ENCODE measurements at regions not wholly inside any gene's neighbourhood (a gene's known extent, or its start where the extent isn't known, plus 50 kb on each side); places are given as distances from the start of the nearest gene placed in this dataset.

- Histone ChIP-seq H3K9me2 (replicated peaks; ENCODE audit: insufficient read depth, low read length) (no peaks in the 10 kb centered on the region; the same call in 1 of the 2 replicates), H3K9ac (ENCODE audit: low read length) (no peak overlapping the region), H3K4me2 (ENCODE audit: low read depth, low read length, poor library complexity, severe bottlenecking) (no peak overlapping the region), H3K27ac (ENCODE audit: low read depth, low read length) (no peak overlapping the region), H3K27me3 (ENCODE audit: low read length) (no peaks in the 10 kb centered on the region), H3F3A (ENCODE audit: insufficient read depth) (no peaks in the 10 kb centered on the region), H3K4me3 (ENCODE audit: insufficient read depth, low read length, poor library complexity, severe bottlenecking) (no peak overlapping the region), H4K20me1 (ENCODE audit: low read depth, low read length) (no peaks in the 10 kb centered on the region), H3K36me3 (ENCODE audit: low read length) (no peaks in the 10 kb centered on the region), H2AFZ (ENCODE audit: low read depth, low read length, severe bottlenecking) (no peak overlapping the region), H3K79me2 (ENCODE audit: insufficient read depth, low read length) (no peaks in the 10 kb centered on the region), H3K9me3 (ENCODE audit: insufficient read depth, low read length) (no peaks in the 10 kb centered on the region)
- TF ChIP-seq, protein P1, sequence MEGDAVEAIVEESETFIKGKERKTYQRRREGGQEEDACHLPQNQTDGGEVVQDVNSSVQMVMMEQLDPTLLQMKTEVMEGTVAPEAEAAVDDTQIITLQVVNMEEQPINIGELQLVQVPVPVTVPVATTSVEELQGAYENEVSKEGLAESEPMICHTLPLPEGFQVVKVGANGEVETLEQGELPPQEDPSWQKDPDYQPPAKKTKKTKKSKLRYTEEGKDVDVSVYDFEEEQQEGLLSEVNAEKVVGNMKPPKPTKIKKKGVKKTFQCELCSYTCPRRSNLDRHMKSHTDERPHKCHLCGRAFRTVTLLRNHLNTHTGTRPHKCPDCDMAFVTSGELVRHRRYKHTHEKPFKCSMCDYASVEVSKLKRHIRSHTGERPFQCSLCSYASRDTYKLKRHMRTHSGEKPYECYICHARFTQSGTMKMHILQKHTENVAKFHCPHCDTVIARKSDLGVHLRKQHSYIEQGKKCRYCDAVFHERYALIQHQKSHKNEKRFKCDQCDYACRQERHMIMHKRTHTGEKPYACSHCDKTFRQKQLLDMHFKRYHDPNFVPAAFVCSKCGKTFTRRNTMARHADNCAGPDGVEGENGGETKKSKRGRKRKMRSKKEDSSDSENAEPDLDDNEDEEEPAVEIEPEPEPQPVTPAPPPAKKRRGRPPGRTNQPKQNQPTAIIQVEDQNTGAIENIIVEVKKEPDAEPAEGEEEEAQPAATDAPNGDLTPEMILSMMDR (IDR thresholded peaks at IDR 0.05; ENCODE audit: insufficient read depth, low read length, poor library complexity, severe bottlenecking) = no peak
- TF ChIP-seq EZH2phosphoT487 (conservative IDR thresholded peaks at IDR 0.05; ENCODE audit: low read length) = no peak
Observed at GRCh38 chr9:7394002-7394774, 405.4 kb downstream of the DMAC1 start.

GRCh38 chr9:7392148-7392547, 407.4 kb downstream of the DMAC1 start:
- no peak for TF ChIP-seq EZH2phosphoT487 (conservative IDR thresholded peaks at IDR 0.05; ENCODE audit: low read length)
- TF ChIP-seq, protein P1 (IDR thresholded peaks at IDR 0.05; ENCODE audit: insufficient read depth, low read length, poor library complexity, severe bottlenecking) = no peak
- Histone ChIP-seq H3K36me3 (ENCODE audit: low read length) (no peaks in the 10 kb centered on the region), H2AFZ (ENCODE audit: low read depth, low read length, severe bottlenecking) (no peak overlapping the region), H3K4me3 (ENCODE audit: insufficient read depth, low read length, poor library complexity, severe bottlenecking) (no peak overlapping the region), H3K9me2 (replicated peaks; ENCODE audit: insufficient read depth, low read length) (no peaks in the 10 kb centered on the region; the same call in 1 of the 2 replicates), H3K27me3 (ENCODE audit: low read length) (no peaks in the 10 kb centered on the region), H3K27ac (ENCODE audit: low read depth, low read length) (no peak overlapping the region), H3K4me2 (ENCODE audit: low read depth, low read length, poor library complexity, severe bottlenecking) (no peak overlapping the region), H3K9ac (ENCODE audit: low read length) (no peak overlapping the region), H3F3A (ENCODE audit: insufficient read depth) (no peaks in the 10 kb centered on the region), H4K20me1 (ENCODE audit: low read depth, low read length) (no peaks in the 10 kb centered on the region), H3K9me3 (ENCODE audit: insufficient read depth, low read length) (no peaks in the 10 kb centered on the region), H3K79me2 (ENCODE audit: insufficient read depth, low read length) (no peaks in the 10 kb centered on the region)

GRCh38 chr9:7388755-7389154, 410.8 kb downstream of the DMAC1 start:
- Histone ChIP-seq H3K9me3 (ENCODE audit: insufficient read depth, low read length) (no peaks in the 10 kb centered on the region), H3K4me2 (ENCODE audit: low read depth, low read length, poor library complexity, severe bottlenecking) (no peak overlapping the region), H3K9ac (ENCODE audit: low read length) (no peak overlapping the region), H3F3A (ENCODE audit: insufficient read depth) (no peaks in the 10 kb centered on the region), H3K27me3 (ENCODE audit: low read length) (no peaks in the 10 kb centered on the region; the same call in 1 of the 2 replicates), H3K4me3 (ENCODE audit: insufficient read depth, low read length, poor library complexity, severe bottlenecking) (no peak overlapping the region), H3K79me2 (ENCODE audit: insufficient read depth, low read length) (no peaks in the 10 kb centered on the region), H2AFZ (ENCODE audit: low read depth, low read length, severe bottlenecking) (no peak overlapping the region), H3K27ac (ENCODE audit: low read depth, low read length) (no peak overlapping the region), H4K20me1 (ENCODE audit: low read depth, low read length) (no peaks in the 10 kb centered on the region), H3K9me2 (replicated peaks; ENCODE audit: insufficient read depth, low read length) (no peaks in the 10 kb centered on the region), H3K36me3 (ENCODE audit: low read length) (no peaks in the 10 kb centered on the region)
- TF ChIP-seq EZH2phosphoT487 (conservative IDR thresholded peaks at IDR 0.05; ENCODE audit: low read length) = no peak
- TF ChIP-seq, protein P1 (IDR thresholded peaks at IDR 0.05; ENCODE audit: insufficient read depth, low read length, poor library complexity, severe bottlenecking) = no peak

All from SU-DHL-6 (cell line).